RWPE2 (cell line): ENCODE measurements at regions not wholly inside any gene's neighbourhood (a gene's known extent, or its start where the extent isn't known, plus 50 kb on each side); places are given as distances from the start of the nearest gene placed in this dataset.
A peak's percentile ranks its signal among the peaks of the same experiment; 100 is the strongest.

ENCODE experiments used
- ATAC-seq: fragments of 200-7000 bp; cut with Tn5 transposase; 3 replicates; pipeline ENCODE4 v1.9.1; 2021; ENCODE audit warnings: low read depth
- DNase-seq: peaks from one replicate; pipeline ENCODE4 v3.0.0-alpha.2; 2020; ENCODE audit warnings: low spot score
- H3K27ac ChIP-seq: fragments of 450-650 bp; 2 replicates; pipeline ENCODE4 v1.5.1; 2017; ENCODE audit warnings: mild to moderate bottlenecking; ENCODE audit not compliant: poor library complexity, severe bottlenecking
- H3K27me3 ChIP-seq: fragments of 250-450 bp; sonication (Bioruptor Pico); 2 replicates; pipeline ENCODE4 v1.5.1; 2021; ENCODE audit warnings: mild to moderate bottlenecking, moderate library complexity; ENCODE audit not compliant: insufficient read depth, poor library complexity, severe bottlenecking
- H3K36me3 ChIP-seq: fragments of 250-450 bp; sonication (Bioruptor Pico); 2 replicates; pipeline ENCODE4 v1.5.1; 2020; ENCODE audit warnings: low read depth, mild to moderate bottlenecking, moderate library complexity
- H3K4me1 ChIP-seq: fragments of 250-450 bp; sonication (Bioruptor Pico); 2 replicates; pipeline ENCODE4 v1.5.1; 2021; ENCODE audit warnings: mild to moderate bottlenecking, moderate library complexity; ENCODE audit not compliant: insufficient read depth, poor library complexity, severe bottlenecking
- H3K4me3 ChIP-seq: fragments of 250-450 bp; sonication (Bioruptor Pico); 2 replicates; pipeline ENCODE4 v1.5.1; 2021; ENCODE audit warnings: mild to moderate bottlenecking, moderate library complexity; ENCODE audit not compliant: severe bottlenecking
- H3K9me3 ChIP-seq: fragments of 250-450 bp; sonication (Bioruptor Pico); 2 replicates; pipeline ENCODE4 v1.5.1; 2021; ENCODE audit warnings: mild to moderate bottlenecking, moderate library complexity; ENCODE audit not compliant: severe bottlenecking
- TF ChIP-seq, protein P1 (sequence below): fragments of 450-650 bp; IDR thresholded peaks from one replicate; pipeline ENCODE4 v1.5.1; 2017; ENCODE audit warnings: mild to moderate bottlenecking, moderate library complexity; ENCODE audit not compliant: poor library complexity, severe bottlenecking

DNA sequence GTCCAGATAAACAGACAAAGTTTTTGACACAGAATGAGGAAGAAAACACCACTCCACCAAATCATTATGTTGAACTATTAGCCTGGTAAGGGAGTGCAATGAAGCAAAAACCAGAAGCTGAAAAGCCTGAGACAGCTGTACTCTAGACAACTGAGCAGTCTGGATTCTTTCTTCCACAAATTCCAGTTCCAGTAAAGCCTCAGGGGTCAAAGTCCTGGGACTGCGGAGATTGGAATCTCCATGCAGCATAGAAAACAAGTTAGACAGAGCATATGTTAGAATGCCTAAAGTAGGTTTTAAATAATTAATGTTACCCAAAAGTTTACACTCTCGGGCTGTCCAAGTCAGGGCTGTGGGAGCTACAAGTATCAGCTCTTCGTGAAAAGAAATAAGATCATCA is 263.2 kb downstream of the TECRL start:
- Histone ChIP-seq H3K4me3 (no peak overlapping the region), H3K27me3 (no peaks in the 10 kb centered on the region), H3K36me3 (no peaks in the 10 kb centered on the region), H3K9me3 (no peaks in the 10 kb centered on the region), H3K4me1 (no peaks in the 10 kb centered on the region), H3K27ac (no peak overlapping the region)
- TF ChIP-seq, protein P1, sequence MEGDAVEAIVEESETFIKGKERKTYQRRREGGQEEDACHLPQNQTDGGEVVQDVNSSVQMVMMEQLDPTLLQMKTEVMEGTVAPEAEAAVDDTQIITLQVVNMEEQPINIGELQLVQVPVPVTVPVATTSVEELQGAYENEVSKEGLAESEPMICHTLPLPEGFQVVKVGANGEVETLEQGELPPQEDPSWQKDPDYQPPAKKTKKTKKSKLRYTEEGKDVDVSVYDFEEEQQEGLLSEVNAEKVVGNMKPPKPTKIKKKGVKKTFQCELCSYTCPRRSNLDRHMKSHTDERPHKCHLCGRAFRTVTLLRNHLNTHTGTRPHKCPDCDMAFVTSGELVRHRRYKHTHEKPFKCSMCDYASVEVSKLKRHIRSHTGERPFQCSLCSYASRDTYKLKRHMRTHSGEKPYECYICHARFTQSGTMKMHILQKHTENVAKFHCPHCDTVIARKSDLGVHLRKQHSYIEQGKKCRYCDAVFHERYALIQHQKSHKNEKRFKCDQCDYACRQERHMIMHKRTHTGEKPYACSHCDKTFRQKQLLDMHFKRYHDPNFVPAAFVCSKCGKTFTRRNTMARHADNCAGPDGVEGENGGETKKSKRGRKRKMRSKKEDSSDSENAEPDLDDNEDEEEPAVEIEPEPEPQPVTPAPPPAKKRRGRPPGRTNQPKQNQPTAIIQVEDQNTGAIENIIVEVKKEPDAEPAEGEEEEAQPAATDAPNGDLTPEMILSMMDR = no peak
- no peak for ATAC-seq
- no peak for DNase-seq

DNA sequence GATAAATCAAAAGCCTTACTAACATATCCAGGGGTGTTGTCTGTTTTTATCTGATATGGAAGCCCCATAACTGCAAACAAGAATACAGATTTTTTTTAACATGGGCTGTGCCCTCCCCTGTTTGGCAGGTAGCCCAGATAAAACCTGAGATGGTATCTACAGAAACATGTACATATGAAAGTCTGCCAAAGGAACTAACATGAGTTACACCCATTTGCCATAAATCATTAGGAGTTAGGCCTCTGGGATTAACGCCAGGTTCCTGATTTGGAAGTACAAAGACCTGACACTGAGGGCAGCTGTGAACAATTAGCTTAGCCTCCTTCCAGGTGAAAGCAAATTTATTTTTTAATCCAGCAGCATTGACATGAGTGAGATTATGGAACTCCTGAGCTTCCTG is 264.3 kb downstream of the TECRL start:
- DNase-seq = no peak
- Histone ChIP-seq H3K36me3 (no peaks in the 10 kb centered on the region), H3K9me3 (no peaks in the 10 kb centered on the region), H3K4me3 (no peak overlapping the region), H3K27ac (no peak overlapping the region), H3K4me1 (no peaks in the 10 kb centered on the region), H3K27me3 (no peaks in the 10 kb centered on the region)
- peak; percentile 19; the same call in 1 of the 3 replicates for ATAC-seq
- TF ChIP-seq, protein P1 = no peak

DNA sequence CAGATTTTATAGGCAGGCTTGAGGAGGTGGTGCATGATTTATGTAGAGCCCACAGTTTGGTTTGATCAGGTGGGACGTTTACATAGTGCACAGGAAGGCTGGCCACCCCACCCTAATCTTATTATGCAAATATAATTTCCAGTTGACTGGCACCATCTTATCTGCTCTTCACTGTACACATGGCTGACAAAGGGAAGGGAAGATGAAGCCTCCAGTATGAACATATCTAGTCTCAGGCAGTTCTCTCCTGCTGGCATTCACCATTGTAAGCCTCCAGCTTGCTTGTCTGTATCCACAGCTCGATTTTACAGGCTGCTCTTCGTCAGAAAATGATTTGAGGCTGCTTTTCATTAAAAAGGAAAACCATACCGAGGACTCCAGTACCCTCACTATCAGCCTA is 278.3 kb downstream of the TECRL start:
- Histone ChIP-seq H3K4me1 (no peaks in the 10 kb centered on the region), H3K9me3 (no peaks in the 10 kb centered on the region), H3K27ac (no peak overlapping the region), H3K36me3 (no peaks in the 10 kb centered on the region), H3K27me3 (no peaks in the 10 kb centered on the region), H3K4me3 (no peak overlapping the region)
- ATAC-seq = no peak
- TF ChIP-seq, protein P1 = no peak
- DNase-seq = no peak

DNA sequence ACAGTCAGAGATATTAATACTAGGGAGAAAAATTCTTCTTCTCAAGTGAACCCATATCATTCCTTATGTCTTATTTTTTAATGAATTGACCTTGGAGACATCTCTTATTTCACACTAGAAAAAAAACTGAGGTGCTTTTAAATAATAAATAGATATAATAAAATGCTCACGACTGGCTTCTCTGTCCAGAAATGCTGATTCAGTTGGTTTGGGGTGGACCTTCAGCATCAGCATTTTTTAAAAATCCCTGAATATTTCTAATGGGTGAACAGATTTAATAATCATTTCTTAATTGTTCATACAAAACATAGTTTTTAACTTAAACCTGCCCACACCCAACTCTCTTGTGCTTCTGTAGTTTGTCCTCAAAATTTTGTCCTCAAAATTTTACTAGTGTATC is 283.9 kb downstream of the TECRL start:
- TF ChIP-seq, protein P1 = no peak
- DNase-seq (no peak), ATAC-seq (no peak)
- H3K36me3 ChIP-seq = no peaks in the 10 kb centered on the region
- no peak overlapping the region for H3K4me3 ChIP-seq
- H3K27me3 ChIP-seq = no peaks in the 10 kb centered on the region
- no peaks in the 10 kb centered on the region for H3K4me1 ChIP-seq
- no peak overlapping the region for H3K27ac ChIP-seq
- no peaks in the 10 kb centered on the region for H3K9me3 ChIP-seq

DNA sequence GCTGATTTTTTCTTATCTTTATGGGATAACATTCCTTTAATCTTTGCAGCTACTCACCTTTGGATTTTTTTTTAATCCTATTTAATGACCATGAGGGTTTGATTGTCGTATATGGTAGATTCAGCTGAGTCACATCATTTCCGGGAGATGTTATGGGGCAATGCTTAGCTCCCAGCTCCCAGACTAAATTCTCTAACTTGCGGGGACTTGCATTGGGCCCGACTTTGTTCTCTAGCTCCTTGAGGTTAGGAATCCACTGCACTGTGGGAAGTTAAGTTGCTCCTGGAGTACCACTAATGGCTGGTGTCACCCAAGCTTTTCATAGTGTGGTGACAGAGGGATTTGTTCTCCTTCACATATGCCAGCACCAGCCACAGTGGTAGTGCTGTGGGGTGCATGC is 287.4 kb downstream of the TECRL start:
- Histone ChIP-seq H3K27me3 (no peaks in the 10 kb centered on the region), H3K36me3 (no peaks in the 10 kb centered on the region), H3K9me3 (no peaks in the 10 kb centered on the region), H3K27ac (peak overlapping the region; percentile 16), H3K4me1 (no peaks in the 10 kb centered on the region), H3K4me3 (no peak overlapping the region)
- peak; percentile 84 for ATAC-seq
- TF ChIP-seq, protein P1 = no peak
- no peak for DNase-seq
